ENCODE measurements at regions not wholly inside any gene's neighbourhood (a gene's known extent, or its start where the extent isn't known, plus 50 kb on each side); places are given as distances from the start of the nearest gene placed in this dataset.

DNA sequence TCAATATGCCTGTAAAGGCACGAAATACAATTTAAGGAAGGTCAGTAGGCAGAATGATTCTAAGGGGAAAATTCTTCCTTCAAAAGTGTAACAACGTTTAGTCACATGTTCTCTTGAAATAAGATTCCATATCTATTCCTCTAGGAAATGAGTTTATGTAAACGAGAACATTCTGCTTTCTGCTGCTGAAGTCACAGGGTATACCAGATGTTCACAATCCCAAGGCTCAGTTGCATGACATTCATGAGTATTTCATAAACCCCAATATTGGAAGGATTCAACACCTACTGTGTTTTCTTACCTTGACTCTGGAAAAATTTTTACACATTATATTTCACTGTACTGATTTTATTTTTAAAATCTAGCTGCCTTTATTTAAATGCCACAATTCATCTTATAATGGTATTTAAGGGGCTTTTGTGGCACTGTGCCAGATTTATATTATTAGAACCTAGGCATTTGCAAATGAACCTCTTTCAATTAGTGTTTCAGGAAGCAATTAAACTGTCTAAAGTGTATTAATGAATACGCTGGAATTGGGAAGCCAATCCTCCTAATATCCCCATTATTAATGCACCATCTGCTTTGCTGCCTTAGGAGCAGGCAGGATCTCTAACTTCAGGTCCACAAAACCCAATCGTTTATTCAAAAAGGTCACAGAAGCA lies 542.6 kb upstream of the KLHL29 start:
- TF ChIP-seq, protein P1, sequence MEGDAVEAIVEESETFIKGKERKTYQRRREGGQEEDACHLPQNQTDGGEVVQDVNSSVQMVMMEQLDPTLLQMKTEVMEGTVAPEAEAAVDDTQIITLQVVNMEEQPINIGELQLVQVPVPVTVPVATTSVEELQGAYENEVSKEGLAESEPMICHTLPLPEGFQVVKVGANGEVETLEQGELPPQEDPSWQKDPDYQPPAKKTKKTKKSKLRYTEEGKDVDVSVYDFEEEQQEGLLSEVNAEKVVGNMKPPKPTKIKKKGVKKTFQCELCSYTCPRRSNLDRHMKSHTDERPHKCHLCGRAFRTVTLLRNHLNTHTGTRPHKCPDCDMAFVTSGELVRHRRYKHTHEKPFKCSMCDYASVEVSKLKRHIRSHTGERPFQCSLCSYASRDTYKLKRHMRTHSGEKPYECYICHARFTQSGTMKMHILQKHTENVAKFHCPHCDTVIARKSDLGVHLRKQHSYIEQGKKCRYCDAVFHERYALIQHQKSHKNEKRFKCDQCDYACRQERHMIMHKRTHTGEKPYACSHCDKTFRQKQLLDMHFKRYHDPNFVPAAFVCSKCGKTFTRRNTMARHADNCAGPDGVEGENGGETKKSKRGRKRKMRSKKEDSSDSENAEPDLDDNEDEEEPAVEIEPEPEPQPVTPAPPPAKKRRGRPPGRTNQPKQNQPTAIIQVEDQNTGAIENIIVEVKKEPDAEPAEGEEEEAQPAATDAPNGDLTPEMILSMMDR (IDR thresholded peaks at IDR 0.05): no peak
- TF ChIP-seq POLR2A (IDR thresholded peaks at IDR 0.05): no peak

All from ovary (tissue), 3 donors.